ENCODE measurements at regions not wholly inside any gene's neighbourhood (a gene's known extent, or its start where the extent isn't known, plus 50 kb on each side); places are given as distances from the start of the nearest gene placed in this dataset.

GRCh38 chr18:34623557-34623956, 86.5 kb upstream of the DTNA start:
- Histone ChIP-seq H3K27ac (ENCODE audit: low read depth, low read length, poor library complexity, severe bottlenecking) (no peak overlapping the region), H3K9me3 (ENCODE audit: low read length) (no peaks in the 10 kb centered on the region), H3K4me2 (ENCODE audit: low read length) (no peak overlapping the region), H3K4me1 (ENCODE audit: insufficient read depth, low read length, poor library complexity, severe bottlenecking) (no peaks in the 10 kb centered on the region), H3K4me3 (ENCODE audit: low read depth, low read length, poor library complexity, severe bottlenecking) (no peak overlapping the region), H4K20me1 (ENCODE audit: insufficient read depth, low read length) (no peaks in the 10 kb centered on the region), H2AFZ (ENCODE audit: low read length) (no peak overlapping the region), H3K36me3 (ENCODE audit: insufficient read depth, low read length) (no peaks in the 10 kb centered on the region), H3K79me2 (ENCODE audit: insufficient read depth, low read depth, low read length) (no peaks in the 10 kb centered on the region), H3K9me2 (ENCODE audit: insufficient read depth, low read length) (no peaks in the 10 kb centered on the region)
- CTCF ChIA-PET (ENCODE audit: unreplicated experiment) = no interaction called here
- no peak for DNase-seq (ENCODE audit: low spot score)
- TF ChIP-seq EZH2phosphoT487 (IDR thresholded peaks at IDR 0.05; ENCODE audit: borderline replicate concordance, low read depth, low read length) = no peak
- TF ChIP-seq CTCF (conservative IDR thresholded peaks at IDR 0.05; ENCODE audit: low read length) = no peak
- no TSS peak for BruUV-seq (replicated peaks)
- POLR2A ChIA-PET = interaction anchor here (0.6 kb wide), 1 partner anchor 53 kb away, joined by 3 read pairs; no protein-coding TSS in a partner anchor
- intact Hi-C loops (cut with micrococcal nuclease; ENCODE audit: unreplicated experiment) = no loop called here

- Histone ChIP-seq H3K9me3 (ENCODE audit: low read length) (no peaks in the 10 kb centered on the region), H3K79me2 (ENCODE audit: insufficient read depth, low read depth, low read length) (no peaks in the 10 kb centered on the region), H4K20me1 (ENCODE audit: insufficient read depth, low read length) (no peaks in the 10 kb centered on the region), H3K27ac (ENCODE audit: low read depth, low read length, poor library complexity, severe bottlenecking) (no peak overlapping the region), H2AFZ (ENCODE audit: low read length) (no peak overlapping the region), H3K9me2 (ENCODE audit: insufficient read depth, low read length) (no peaks in the 10 kb centered on the region), H3K4me3 (ENCODE audit: low read depth, low read length, poor library complexity, severe bottlenecking) (no peak overlapping the region), H3K4me1 (ENCODE audit: insufficient read depth, low read length, poor library complexity, severe bottlenecking) (no peaks in the 10 kb centered on the region), H3K36me3 (ENCODE audit: insufficient read depth, low read length) (no peaks in the 10 kb centered on the region), H3K4me2 (ENCODE audit: low read length) (no peak overlapping the region)
- no TSS peak for BruUV-seq (replicated peaks)
- ChIA-PET POLR2A (no interaction called here), CTCF (ENCODE audit: unreplicated experiment) (no interaction called here)
- TF ChIP-seq CTCF (conservative IDR thresholded peaks at IDR 0.05; ENCODE audit: low read length) (no peak), EZH2phosphoT487 (IDR thresholded peaks at IDR 0.05; ENCODE audit: borderline replicate concordance, low read depth, low read length) (no peak)
- intact Hi-C loops (cut with micrococcal nuclease; ENCODE audit: unreplicated experiment) = no loop called here
- no peak for DNase-seq (ENCODE audit: low spot score)
Measured at GRCh38 chr18:34624551-34624950, 85.5 kb upstream of the DTNA start.

- Histone ChIP-seq H2AFZ (ENCODE audit: low read length) (no peak overlapping the region), H3K4me2 (ENCODE audit: low read length) (no peak overlapping the region), H3K79me2 (ENCODE audit: insufficient read depth, low read depth, low read length) (no peaks in the 10 kb centered on the region), H3K9me3 (ENCODE audit: low read length) (no peaks in the 10 kb centered on the region), H4K20me1 (ENCODE audit: insufficient read depth, low read length) (no peaks in the 10 kb centered on the region), H3K27ac (ENCODE audit: low read depth, low read length, poor library complexity, severe bottlenecking) (no peak overlapping the region), H3K4me1 (ENCODE audit: insufficient read depth, low read length, poor library complexity, severe bottlenecking) (no peaks in the 10 kb centered on the region), H3K9me2 (ENCODE audit: insufficient read depth, low read length) (no peaks in the 10 kb centered on the region), H3K36me3 (ENCODE audit: insufficient read depth, low read length) (no peaks in the 10 kb centered on the region), H3K4me3 (ENCODE audit: low read depth, low read length, poor library complexity, severe bottlenecking) (no peak overlapping the region)
- no peak for DNase-seq (ENCODE audit: low spot score)
- TF ChIP-seq CTCF (conservative IDR thresholded peaks at IDR 0.05; ENCODE audit: low read length) (no peak), EZH2phosphoT487 (IDR thresholded peaks at IDR 0.05; ENCODE audit: borderline replicate concordance, low read depth, low read length) (no peak)
- CTCF ChIA-PET (ENCODE audit: unreplicated experiment) = no interaction called here
- POLR2A ChIA-PET = no interaction called here
- no TSS peak for BruUV-seq (replicated peaks)
- intact Hi-C loops (cut with micrococcal nuclease; ENCODE audit: unreplicated experiment) = no loop called here
Measured at GRCh38 chr18:34626404-34627136, 83.5 kb upstream of the DTNA start.
